Osteocyte (in vitro differentiated cells): ENCODE measurements at regions not wholly inside any gene's neighbourhood (a gene's known extent, or its start where the extent isn't known, plus 50 kb on each side); places are given as distances from the start of the nearest gene placed in this dataset.

ENCODE experiments used
- DNase-seq: peaks from one replicate; pipeline ENCODE4 v3.0.0; 2021; ENCODE audit warnings: mixed read lengths; ENCODE audit not compliant: unreplicated experiment; ENCODE audit errors: extremely low spot score
- H3K27ac Mint-ChIP-seq: one replicate; pipeline ENCODE4 v1.8.0; 2021; ENCODE audit warnings: mild to moderate bottlenecking, mixed read lengths; ENCODE audit not compliant: unreplicated experiment
- H3K27me3 Mint-ChIP-seq: one replicate; pipeline ENCODE4 v1.8.0; 2021; ENCODE audit warnings: mixed read lengths; ENCODE audit not compliant: unreplicated experiment
- H3K36me3 Mint-ChIP-seq: one replicate; pipeline ENCODE4 v1.8.0; 2021; ENCODE audit warnings: mixed read lengths; ENCODE audit not compliant: unreplicated experiment
- H3K4me1 Mint-ChIP-seq: one replicate; pipeline ENCODE4 v1.8.0; 2021; ENCODE audit warnings: mixed read lengths; ENCODE audit not compliant: unreplicated experiment
- H3K4me3 Mint-ChIP-seq: one replicate; pipeline ENCODE4 v1.8.0; 2021; ENCODE audit warnings: mild to moderate bottlenecking, moderate library complexity, mixed read lengths; ENCODE audit not compliant: unreplicated experiment
- H3K9me3 Mint-ChIP-seq: one replicate; pipeline ENCODE4 v1.8.0; 2021; ENCODE audit warnings: mixed read lengths; ENCODE audit not compliant: unreplicated experiment
- CTCF ChIP-seq: fragments of 200-600 bp; sonication (generic); IDR thresholded peaks from 2 replicates; pipeline ENCODE4 v1.5.0; 2021; ENCODE audit warnings: antibody characterized with exemption, mild to moderate bottlenecking, moderate library complexity

DNA sequence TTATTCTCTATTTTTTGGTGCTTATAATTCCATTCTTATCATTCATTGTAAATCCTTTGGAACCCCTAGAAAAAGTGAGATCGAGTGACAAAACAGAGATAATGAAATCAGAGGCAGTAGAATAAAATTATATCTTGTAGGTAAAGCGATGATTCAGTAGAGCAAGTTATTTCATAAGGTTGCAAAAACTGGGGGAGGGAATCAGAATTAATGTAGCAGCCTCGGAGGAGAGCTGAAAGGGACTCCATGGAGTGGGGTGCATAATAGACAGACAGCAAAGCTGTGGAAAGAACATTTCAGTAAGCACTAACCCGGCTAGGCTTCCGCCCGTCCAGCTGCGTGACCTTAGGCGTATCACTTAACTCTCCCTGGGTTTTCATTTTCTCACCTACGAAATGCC is 289.7 kb downstream of the EN1 start:
- H3K4me1 Mint-ChIP-seq: no peaks in the 10 kb centered on the region
- no peak for TF ChIP-seq CTCF
- DNase-seq: no peak
- no peak overlapping the region for H3K4me3 Mint-ChIP-seq
- no peaks in the 10 kb centered on the region for H3K36me3 Mint-ChIP-seq
- H3K27me3 Mint-ChIP-seq: no peaks in the 10 kb centered on the region
- no peaks in the 10 kb centered on the region for H3K9me3 Mint-ChIP-seq
- H3K27ac Mint-ChIP-seq: no peak overlapping the region

- Mint-ChIP-seq H3K4me1 (no peaks in the 10 kb centered on the region), H3K27ac (no peak overlapping the region), H3K36me3 (no peaks in the 10 kb centered on the region), H3K9me3 (no peaks in the 10 kb centered on the region), H3K27me3 (no peaks in the 10 kb centered on the region), H3K4me3 (no peak overlapping the region)
- TF ChIP-seq CTCF: no peak
- DNase-seq: peak; percentile 53
Measured at GRCh38 chr2:118557016-118557415, 290.4 kb downstream of the EN1 start.

DNA sequence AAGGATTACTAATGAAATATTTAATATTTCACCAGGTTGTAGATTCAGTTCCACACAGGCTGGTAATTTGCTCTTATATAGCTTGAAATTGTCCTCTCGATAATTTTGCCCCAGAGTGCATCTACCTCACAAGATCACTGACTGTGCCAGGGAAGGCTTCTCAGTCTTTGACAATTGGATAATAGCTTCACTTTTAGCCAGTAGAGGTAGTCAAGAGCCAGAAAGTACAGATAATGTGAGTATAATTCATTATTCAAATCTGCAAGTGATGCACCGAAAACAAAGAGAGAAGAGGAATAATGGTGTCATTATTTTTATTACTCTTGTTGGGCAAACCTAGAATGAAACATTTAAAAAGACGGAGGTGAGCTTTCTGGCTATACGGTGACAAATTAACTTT is 292.8 kb downstream of the EN1 start:
- Mint-ChIP-seq H3K4me1 (no peaks in the 10 kb centered on the region), H3K27ac (no peak overlapping the region), H3K36me3 (no peaks in the 10 kb centered on the region), H3K9me3 (no peaks in the 10 kb centered on the region), H3K4me3 (no peak overlapping the region), H3K27me3 (no peaks in the 10 kb centered on the region)
- TF ChIP-seq CTCF: no peak
- peak; percentile 2 for DNase-seq

DNA sequence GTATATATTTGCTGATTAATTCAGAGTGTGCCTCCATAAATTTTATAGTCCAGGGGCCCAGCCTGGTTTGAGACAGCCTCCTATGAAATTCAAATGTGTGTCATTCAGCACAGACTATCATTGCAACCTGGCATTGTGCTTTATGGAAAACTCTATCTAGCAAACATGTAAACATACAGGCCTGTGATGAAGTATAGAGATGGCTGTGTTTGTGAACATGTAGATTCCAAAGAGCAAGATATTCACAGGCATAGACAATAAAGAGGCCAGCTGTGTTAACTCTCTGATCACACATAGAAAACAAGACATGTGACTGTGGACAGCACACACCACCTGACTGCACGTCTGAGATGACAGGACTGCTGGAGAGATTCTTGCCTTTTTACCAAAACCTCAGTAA is 297.9 kb downstream of the EN1 start:
- Mint-ChIP-seq H3K27ac (no peak overlapping the region), H3K4me3 (no peak overlapping the region), H3K4me1 (no peaks in the 10 kb centered on the region), H3K9me3 (no peaks in the 10 kb centered on the region), H3K27me3 (peaks cover 2% of the 10 kb centered on the region), H3K36me3 (no peaks in the 10 kb centered on the region)
- peak; percentile 5 for DNase-seq
- TF ChIP-seq CTCF: no peak

DNA sequence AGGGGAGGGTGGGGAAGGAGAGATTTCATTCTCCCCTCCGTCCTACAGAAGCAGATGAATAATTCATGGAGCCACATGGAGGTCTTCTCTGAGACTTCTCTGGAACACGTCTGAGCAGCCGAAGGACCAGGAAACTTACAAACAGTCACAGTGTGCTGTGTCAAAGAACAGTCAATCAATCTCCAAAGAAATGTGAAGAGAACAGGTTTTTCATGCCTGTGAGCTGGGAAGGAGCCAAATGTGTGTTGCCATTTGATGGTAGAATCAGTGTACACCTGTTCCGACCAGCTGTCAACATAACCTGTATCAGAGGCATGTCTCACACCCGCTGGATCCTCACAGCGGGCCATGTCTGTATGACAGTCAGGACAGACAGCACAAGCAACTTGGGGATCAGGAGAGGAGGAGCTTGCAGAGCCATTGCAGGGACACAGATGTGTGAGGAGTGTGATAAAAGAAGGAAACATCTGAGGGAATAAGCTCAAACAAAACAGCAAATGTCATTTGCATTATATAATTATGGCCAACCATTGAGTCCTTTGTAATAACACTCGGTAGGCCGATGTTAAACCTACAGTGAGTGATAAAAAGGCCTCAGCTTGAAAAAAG is 298.5 kb downstream of the EN1 start:
- no peak overlapping the region for H3K27ac Mint-ChIP-seq
- no peaks in the 10 kb centered on the region for H3K9me3 Mint-ChIP-seq
- H3K36me3 Mint-ChIP-seq: no peaks in the 10 kb centered on the region
- H3K4me1 Mint-ChIP-seq: no peaks in the 10 kb centered on the region
- no peak for TF ChIP-seq CTCF
- peaks cover 2% of the 10 kb centered on the region for H3K27me3 Mint-ChIP-seq
- H3K4me3 Mint-ChIP-seq: no peak overlapping the region
- peak; percentile 48 for DNase-seq
